HG02840 (cell line): ENCODE measurements at regions not wholly inside any gene's neighbourhood (a gene's known extent, or its start where the extent isn't known, plus 50 kb on each side); places are given as distances from the start of the nearest gene placed in this dataset.

Source experiments
- ATAC-seq: cut with Tn5 transposase; IDR thresholded peaks from one replicate; pipeline ENCODE4 v1.9.1; 2021; ENCODE audit warnings: mild to moderate bottlenecking, moderate library complexity, moderate number of reproducible peaks; ENCODE audit not compliant: unreplicated experiment, low FRiP score

DNA sequence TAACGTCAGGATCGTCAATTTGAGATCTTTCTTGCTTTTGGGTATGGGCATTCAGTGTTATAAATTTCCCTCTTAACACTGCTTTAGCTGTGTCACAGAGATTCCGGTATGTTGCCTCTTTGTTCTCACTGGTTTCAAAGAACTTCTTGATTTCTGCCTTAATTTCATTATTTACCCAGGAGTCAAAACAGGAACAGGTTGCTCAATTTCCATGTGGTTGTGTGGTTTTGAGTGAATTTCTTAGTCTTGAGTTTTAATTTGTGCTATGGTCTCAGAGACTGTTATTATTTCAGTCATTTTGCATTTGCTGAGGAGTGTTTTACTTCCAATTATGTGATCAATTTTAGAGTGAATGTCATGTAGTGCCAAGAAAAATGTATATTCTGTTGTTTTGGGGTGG lies 153.1 kb downstream of the PCDH17 start:
- no peak for ATAC-seq

DNA sequence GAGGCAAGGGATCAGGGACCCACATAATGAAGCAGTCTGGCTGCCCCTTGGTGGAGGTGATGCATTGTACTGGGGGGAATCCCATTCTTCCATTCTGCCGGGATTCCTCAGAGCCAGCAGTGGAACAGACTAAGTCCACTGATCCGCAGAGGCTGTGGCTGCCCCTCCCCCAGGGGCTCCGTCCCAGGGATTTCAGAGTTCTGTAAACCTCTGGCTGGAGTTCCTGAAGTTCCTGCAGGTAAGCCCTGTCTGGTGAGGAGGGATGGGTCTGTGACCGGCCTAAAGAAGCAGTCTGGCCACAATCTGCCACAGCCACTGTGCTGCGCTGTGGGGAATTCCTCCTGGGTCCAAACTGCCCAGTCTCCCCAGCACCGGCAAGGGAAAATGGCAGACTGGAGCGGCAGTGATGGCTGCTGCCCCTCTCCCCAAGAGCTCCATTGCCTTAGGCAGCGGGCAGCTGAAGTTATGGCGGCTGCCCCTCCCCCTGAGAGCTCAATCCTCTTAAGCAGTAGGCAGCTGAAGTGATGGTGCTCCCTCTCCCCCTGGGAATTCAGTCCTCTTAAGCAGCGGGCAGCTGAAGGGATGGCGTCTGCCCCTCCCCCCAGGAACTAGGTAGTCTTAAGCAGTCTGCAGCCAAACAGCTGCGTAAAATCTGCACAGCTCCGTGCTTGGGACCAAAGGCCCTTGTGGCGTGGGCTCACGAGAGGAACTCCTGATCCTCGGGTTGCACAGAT lies 155.7 kb downstream of the PCDH17 start:
- no peak for ATAC-seq

GRCh38 chr13:57799624-57800023 lies 168.1 kb downstream of the PCDH17 start:
- ATAC-seq = no peak

DNA sequence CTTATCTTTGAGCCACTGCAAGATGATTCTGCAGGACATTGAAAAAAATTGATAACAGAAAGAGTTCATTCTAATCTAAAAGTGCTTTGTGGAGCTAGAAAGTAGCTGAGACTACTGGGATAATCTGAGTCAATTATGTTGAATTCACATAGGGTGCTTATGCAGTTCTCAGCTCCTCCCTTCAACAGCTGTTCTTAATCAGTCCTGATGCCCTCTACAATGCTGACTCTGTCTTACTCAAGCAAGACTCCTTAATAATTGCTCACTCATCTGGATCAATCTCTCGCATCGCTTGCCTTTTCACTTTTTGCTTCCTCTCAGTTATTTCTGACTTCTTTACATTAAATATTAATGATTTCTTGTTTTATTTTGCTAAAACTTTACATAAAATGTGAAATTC lies 182.1 kb downstream of the PCDH17 start:
- no peak for ATAC-seq

- ATAC-seq = no peak
Measured at GRCh38 chr13:57815600-57815999, 184.1 kb downstream of the PCDH17 start.

DNA sequence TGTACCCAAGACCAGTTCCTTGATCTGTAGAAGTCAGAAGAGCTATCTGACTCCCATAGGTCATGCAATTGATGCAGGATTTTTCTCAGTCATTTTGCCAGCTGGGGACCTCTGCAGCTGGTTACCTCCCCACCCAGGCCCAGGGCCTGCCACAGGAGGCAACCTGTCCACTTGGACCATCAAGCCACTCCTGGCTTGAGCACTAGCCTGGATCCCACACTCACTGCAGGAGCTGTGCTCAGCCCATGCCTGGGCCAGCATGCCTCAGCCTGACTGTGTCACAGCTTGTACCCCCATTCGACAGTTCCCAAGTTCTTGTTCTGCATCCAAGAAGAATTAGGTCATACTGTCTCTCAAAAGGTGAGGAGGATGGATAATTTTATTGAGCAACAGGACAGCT lies 189.4 kb downstream of the PCDH17 start:
- no peak for ATAC-seq

DNA sequence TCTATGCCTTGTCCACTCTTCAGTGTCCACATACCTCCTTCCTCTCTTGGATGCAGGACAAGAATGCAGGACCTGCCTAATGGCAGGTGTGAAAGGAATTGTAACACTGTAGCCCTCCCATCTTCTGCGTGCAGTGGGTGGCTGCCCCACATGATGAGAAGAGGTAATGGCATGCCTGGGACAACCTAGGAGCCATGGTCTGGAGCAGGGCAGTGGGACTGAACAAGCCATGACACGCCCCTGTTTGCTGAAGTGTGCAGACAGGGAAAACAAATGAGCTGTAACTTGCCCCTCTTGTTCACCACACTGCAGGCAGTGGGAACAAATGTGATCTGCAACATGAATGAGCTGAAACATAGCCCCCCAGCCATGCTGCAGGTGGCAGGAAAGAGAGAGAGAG lies 192.2 kb downstream of the PCDH17 start:
- ATAC-seq = no peak

- ATAC-seq = no peak
Measured at GRCh38 chr13:57824121-57824520, 192.6 kb downstream of the PCDH17 start.

DNA sequence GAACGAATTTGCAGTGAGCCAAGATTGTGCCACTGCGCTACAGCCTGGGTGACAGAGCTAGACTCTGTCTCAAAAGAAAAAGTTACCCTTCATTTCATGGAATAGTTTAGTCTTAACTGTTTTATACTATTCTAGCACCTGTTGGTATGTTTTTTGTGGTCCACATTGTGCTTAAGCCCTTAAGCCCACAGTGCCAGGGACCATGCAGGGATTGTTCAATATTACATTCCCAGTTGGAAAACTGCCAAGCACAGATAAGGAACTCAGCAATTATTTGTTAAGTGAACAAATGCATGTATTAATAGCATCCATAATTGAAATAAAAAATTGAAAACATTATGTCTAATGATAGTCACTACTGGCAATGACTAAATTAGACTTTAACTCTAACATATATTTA lies 193.5 kb downstream of the PCDH17 start:
- no peak for ATAC-seq

- ATAC-seq = no peak
Measured at GRCh38 chr13:57829496-57829895, 198.0 kb downstream of the PCDH17 start.

- ATAC-seq = no peak
Measured at GRCh38 chr13:57832187-57832586, 200.6 kb downstream of the PCDH17 start.

DNA sequence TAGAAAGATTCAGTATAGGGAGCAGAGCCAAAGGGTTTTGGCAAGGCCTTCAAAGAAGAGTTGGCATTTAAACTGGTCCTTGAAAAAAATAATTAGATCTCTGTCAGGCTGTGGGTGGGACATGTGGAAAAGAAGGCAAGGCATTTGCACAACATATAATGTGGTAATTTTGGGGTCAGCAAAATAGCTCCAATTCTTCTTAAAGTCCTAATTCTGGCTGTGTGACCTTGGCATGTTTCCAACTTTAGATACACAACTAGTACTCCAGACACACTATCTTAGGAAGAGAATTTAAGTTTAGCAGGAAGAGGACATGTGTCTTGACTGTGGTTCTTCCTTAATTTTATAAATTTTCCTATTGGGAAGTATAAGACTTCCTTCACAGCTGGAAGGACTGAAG lies 206.3 kb downstream of the PCDH17 start:
- no peak for ATAC-seq

DNA sequence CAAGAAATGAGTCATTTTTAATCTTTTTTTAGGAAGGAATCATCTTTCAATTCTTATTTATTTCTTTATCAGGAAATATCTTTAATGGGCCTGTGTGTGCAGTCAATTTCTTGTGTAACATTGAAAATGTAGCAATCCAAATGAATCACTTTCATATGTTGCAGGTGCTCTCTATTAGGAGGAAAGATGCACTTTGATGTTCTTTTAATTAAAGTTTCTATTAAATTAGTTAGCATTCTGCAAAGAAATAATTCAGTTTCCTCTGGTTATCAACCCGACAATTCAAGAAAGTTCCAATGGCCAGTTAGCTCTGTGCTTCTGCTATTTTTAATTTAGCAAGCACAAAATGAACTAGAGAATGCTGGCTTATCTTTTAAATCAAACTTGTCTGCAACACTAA lies 212.0 kb downstream of the PCDH17 start:
- ATAC-seq = no peak

DNA sequence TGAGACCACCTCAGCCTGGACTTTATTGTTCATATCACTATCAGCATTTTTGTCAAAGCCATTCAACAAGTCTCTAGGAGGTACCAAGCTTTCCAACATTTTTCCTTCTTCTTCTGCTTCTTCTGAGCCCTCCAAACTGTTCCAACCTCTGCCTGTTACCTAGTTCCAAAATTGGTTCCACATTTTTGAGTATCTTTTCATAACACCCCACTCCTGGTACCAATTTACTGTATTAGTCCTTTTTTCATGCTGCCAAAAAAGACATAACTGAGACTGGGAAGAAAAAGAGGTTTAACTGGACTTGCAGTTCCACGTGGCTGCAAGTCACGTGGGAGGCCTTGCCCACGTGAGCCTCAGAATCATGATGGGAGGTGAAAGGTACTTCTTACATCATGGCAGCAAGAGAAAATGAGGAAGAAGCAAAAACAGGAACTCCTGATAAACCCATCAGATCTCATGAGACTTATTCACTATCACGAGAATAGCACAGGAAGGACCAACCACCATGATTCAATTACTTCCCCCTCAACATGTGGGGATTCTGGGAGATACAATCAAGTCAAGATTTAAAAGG lies 215.1 kb downstream of the PCDH17 start:
- ATAC-seq = no peak

DNA sequence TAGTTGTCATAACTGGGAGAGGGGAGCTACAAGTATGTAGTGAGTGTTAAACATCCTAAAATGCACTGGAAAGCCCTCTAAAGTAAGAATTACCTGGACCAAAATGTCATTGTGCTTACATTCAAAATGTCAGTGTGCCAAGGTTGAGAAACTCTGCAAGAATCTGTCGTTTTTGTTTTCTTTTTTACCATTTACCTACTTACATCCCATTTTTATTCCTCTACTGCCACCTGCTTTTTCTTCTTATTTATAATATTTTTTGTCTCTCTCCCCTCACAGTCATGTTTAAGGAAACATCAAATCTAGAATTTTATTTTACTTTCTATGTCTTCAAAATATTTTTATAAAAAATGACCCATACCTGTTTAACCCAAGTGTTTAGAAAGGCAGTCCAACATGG lies 226.4 kb downstream of the PCDH17 start:
- no peak for ATAC-seq

- ATAC-seq = no peak
Measured at GRCh38 chr13:57858376-57858775, 226.8 kb downstream of the PCDH17 start.

GRCh38 chr13:57862879-57863278 lies 231.3 kb downstream of the PCDH17 start:
- ATAC-seq = no peak

DNA sequence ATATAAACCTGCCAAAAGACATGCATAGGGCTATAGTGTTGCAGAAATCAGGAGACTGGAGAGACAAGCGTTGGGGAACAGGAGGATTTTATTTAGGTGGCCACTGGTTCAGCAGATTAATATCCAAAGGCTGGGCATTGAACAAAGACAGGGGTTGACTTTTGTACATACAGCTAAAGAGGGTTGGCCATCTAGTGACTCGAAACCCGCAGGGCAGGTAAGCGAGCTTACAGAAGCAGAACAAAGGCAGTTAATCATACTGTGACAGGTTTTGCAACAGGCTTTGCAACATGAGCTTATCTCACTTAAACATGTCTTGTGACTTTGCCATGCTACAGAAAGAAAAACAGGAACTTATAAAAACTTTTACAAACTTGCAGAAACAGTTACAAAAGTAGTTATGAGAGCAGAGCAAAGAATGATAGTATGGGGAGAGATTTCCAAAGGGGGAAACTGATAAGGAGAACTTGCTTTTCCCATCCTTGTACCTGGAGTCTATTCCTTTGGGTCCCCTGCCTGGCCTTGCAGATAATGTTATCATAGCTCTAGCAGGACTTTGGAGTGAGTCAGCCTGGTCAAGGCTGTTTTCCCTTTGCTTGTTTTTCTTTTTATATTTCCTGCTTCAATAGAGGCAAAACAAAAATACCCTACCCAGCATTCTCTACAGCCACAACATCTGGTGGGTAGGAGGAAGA lies 234.2 kb downstream of the PCDH17 start:
- no peak for ATAC-seq

GRCh38 chr13:57874530-57874929 lies 243.0 kb downstream of the PCDH17 start:
- ATAC-seq = no peak

DNA sequence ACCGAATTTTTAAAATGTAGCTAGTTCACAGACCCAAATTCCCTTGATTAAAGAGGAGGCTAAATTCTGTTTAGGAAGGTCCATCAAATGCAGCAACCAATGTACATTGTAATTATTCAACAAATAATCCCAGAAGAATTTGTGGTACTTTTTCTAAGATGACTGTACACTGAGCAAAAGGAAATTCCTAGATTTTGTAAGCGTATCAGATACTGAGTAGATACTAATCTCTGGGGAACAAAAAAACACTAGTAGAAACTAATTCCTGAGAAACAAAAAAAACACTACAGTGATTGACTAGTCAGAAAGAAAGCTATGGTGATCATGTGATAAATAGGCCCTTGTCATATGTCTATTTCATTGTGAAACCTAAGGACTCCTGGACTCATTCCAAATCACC lies 246.1 kb downstream of the PCDH17 start:
- ATAC-seq = no peak

GRCh38 chr13:57878291-57878690 lies 246.7 kb downstream of the PCDH17 start:
- ATAC-seq = no peak

DNA sequence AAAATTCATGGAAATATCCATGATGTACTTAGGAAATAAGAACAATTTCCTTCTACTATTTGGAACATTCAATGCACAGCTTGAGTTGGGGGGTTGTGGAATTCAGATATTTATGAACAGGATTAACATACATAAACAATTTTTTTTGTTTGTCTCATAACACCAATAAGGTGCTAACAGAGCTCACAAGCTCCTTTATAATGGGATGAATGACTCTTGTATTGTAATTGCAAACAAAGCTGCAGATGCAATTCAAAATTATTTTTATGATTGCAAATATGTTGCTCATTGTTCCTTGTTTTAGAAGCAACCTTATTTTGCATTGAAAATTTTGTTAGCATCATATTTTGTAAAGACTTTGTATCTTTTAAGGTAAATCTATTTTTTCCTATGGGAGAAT lies 265.7 kb downstream of the PCDH17 start:
- ATAC-seq = no peak
